ENCODE measurements at regions not wholly inside any gene's neighbourhood (a gene's known extent, or its start where the extent isn't known, plus 50 kb on each side); places are given as distances from the start of the nearest gene placed in this dataset.
A peak's percentile ranks its signal among the peaks of the same experiment; 100 is the strongest.
"Not testable (repeated sequence)": the region's sequence is repeated elsewhere in the genome, so short reads cannot be mapped to it uniquely, and the experiment has no call there.

DNA sequence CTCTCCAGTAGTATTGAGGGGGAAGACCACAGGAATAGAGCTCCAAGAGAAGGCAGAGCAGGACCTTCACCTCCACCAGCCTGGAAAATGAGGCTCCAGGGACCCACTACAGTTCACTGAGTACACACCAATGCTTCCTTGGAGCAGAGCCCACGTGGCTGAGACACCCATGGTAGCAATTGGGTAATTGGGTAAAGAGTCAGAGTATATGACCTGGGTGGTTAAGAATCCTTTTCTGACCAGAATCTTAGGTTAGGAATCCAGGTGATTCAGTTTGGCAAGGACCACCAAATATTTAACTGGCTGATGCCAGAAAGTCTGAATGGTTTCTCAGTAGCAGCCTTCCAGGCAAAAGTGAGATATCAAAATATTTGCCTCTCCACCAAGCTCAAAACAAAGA, 107.7 kb downstream of the MDH1 start:
- DNase-seq = no peak

GRCh38 chr2:63697160-63697559, 108.4 kb downstream of the MDH1 start:
- DNase-seq = no peak

DNA sequence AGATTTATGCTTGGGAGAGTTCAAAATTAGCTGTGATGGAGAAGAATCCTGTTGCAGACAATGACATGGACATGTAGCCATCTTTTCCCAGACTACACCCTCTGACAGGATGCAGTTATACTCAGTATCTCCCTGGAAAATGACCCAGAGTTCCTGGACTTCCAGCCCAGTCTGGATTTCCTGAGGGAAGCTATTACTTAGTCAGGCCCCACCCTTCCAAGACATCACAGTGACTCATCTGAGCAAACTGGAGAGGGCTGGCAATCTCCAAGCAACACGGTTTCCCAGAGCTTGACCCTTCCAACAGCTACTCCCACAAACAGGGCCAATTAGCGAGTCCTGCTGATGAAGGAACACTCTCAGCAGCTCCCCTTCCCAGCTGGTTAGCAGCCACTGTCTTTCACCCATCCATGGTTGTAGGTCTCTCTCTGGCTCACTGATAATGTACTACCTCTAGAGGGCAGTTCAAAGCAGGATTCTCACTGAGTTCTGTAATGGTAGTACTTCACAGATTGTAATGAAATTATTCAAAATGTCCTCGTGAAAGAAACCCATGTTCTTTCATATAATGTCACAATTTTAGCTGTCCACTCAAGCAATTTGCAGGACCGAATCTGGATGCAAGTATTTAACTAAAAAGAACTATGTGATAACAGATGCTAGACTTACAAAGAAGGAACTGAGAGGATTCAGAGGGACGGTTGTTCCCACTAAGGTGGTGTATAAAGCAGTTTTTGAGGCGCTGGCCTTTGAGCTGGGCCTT, 110.2 kb downstream of the MDH1 start:
- peak; percentile 59 to 64 for DNase-seq

DNA sequence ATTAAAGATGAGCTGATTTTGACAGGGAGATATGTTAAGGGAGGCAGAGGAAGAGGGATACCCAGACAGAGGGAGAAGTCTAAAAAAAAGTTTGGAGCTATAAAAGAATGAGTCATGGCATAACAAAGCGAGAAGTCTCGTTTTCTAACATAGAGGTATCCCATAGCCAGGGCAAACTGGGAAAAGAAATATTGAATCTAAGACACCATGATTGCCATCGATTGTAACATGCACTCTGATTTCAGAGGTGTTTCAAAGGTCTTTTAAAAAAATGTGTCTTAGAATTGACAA, 110.7 kb downstream of the MDH1 start:
- no peak for DNase-seq

DNA sequence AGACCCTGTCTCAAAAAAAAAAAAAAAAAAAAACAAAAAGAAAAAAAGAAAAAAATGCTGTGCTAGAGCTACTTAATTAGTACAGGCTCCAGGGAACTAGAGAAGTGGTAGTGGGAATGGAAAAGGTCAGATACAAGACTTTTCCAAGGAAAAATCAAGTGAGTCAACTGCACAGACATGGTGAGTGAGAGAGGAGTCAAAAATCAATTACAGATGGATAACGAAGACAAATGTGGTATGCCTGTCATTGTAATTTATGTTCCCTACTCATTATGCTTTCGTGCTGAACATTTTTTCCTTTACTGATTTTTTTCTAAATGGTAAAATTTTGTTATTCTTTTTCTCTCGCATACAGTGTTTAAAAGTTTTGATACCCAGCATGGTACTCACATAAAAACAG, 111.5 kb downstream of the MDH1 start:
- no peak for DNase-seq

DNA sequence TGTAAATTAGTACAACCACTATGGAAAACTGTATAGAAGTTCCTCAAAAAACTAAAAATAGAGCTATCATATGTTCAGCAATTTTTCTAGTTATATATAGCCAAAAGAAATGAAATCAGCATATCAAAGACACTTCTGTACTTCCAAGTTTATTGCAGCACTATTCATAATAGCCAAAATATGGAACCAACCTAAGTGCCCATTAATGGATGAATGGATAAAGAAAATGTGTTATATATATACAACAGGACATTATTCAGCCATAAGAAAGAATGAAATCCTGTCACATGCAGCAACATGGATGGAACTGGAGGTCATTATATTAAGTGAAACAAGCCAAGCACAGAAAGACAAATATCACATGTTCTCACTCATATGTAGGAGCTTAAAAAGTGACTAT, 112.6 kb downstream of the MDH1 start:
- DNase-seq = no peak

DNA sequence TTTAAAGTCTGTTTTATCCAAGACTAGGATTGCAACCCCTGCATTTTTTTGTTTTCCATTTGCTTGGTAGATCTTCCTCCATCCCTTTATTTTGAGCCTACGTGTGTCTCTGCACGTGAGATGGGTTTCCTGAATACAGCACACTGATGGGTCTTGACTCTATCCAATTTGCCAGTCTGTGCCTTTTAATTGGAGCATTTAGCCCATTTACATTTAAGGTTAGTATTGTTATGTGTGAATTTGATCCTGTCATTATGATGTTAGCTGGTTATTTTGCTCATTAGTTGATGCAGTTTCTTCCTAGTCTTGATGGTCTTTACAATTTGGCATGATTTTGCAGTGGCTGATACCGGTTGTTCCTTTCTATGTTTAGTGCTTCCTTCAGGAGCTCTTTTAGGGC, 117.3 kb downstream of the MDH1 start:
- not testable (repeated sequence) for DNase-seq

DNA sequence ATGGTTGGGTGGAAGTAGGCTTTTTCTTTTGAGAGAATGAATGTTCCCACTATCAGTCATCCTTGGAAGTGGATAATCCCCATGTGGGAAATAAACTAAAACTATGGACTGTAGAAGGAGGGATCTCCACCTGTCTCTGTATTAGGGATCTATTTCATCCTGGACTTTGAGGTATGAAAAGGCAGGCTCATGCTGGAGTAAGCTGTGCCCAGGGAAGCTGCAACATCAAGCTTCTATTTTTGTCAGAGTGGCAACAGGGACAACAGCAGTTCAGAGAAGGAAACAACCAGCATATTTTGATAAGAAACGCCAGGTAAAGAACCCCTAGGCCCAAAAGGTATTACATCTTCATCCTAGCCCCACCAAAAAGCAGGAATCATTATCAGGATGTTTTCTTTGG, 122.0 kb downstream of the MDH1 start:
- no peak for DNase-seq

- no peak for DNase-seq
These were observed 124.0 kb downstream of the MDH1 start for GRCh38 chr2:63712748-63713147.

DNA sequence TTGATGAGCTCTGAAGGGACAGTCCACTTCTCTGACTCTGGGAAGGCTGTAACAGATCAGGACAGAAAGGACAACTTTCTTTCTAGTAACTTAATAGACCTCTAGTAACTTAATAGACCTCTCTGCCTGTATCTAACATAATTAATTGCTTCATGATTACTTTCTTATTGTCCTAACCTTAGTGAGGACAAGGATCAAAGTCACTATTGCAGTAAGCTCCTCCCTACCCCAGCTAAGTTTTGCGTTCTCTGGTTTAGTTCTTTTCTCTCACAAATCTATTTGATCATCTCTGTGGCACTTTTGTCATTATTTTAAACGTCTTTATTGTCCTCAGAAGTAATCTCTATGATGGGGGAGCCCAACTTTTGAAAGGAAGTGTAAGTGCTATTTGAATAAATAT, 125.5 kb upstream of the UGP2 start:
- no peak for DNase-seq

GRCh38 chr2:63719052-63719451, 122.6 kb upstream of the UGP2 start:
- no peak for DNase-seq

GRCh38 chr2:63721082-63721424, 120.6 kb upstream of the UGP2 start:
- no peak for DNase-seq

DNA sequence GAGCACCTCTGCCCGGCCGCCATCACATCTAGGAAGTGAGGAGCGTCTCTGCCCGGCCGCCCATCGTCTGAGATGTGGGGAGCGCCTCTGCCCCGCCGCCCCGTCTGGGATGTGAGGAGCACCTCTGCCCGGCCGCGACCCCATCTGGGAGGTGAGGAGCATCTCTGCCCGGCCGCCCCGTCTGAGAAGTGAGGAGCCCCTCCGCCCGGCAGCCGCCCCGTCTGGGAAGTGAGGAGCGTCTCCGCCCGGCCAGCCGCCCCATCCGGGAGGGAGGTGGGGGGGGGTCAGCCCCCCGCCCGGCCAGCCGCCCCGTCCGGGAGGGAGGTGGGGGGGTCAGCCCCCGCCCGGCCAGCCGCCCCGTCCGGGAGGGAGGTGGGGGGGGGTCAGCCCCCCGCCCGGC, 119.4 kb upstream of the UGP2 start:
- DNase-seq = not testable (repeated sequence)

- DNase-seq = no peak
These were observed 118.0 kb upstream of the UGP2 start for GRCh38 chr2:63723709-63724108.

- not testable (repeated sequence) for DNase-seq
These were observed 116.5 kb upstream of the UGP2 start for GRCh38 chr2:63725212-63725611.

- DNase-seq = no peak
These were observed 112.3 kb upstream of the UGP2 start for GRCh38 chr2:63729362-63729761.

GRCh38 chr2:63729831-63730230, 111.9 kb upstream of the UGP2 start:
- no peak for DNase-seq

GRCh38 chr2:63734510-63734909, 107.2 kb upstream of the UGP2 start:
- peak in 1 of 2 experiments; percentile 2 for DNase-seq

DNA sequence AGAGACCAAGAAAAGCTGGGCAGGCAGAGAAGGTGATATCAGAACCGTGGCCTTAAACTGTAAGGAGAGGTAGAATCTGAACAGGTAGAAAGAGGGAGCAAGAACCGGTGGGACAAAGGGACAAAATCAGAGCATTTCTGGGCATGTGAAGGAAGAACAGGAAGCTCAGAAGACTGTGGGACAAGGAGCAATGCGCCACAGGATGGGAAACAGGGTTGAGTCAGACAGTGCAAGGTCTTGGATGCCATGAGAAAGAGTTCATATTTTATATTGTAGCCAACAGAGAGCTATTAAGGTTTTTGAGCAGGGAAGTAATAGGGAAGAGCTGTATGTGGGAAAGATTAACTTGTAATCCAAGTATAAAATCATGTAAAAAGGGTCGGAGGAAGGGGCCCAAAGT, 106.4 kb upstream of the UGP2 start:
- DNase-seq = no peak

GRCh38 chr2:63735931-63736330, 105.8 kb upstream of the UGP2 start:
- no peak for DNase-seq

DNA sequence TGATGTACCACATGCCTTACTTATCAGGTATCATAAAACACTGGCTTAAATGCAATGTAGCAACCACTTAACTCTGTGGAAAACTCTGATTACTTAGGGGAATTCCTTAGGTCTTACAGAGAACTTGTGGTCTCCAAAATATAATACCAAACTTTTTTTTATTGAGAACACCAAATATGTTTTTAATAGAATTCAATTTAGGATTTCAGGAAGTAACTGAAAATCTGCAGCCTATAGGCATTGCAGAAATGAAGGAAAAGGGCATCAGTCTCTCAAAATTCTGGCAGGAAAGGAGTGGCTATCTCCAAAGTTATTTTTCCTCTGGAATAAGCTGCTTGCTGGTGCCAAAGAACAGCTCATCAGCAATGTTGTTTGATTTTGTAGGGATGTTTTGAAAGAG, 105.3 kb upstream of the UGP2 start:
- DNase-seq = no peak

GRCh38 chr2:63737081-63737751, 104.5 kb upstream of the UGP2 start:
- DNase-seq = no peak

DNA sequence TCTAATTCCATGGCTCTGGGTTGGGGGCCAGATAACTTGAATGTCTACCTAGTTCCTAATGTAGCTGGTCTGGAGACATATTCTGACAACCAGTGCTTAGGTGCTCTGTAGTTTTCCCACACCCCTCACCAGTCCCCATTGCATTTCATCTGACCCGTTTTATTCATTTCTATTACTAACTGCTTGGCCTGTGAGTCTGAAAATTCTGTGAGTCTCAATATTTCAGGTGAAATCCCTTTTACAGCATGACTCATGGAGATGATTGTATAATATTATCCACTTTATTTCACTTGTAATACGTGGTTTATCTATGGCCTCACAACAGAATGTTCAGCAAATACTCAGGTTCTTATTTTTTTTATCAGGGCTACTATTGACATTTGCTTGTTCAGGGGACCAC, 103.7 kb upstream of the UGP2 start:
- no peak for DNase-seq

DNA sequence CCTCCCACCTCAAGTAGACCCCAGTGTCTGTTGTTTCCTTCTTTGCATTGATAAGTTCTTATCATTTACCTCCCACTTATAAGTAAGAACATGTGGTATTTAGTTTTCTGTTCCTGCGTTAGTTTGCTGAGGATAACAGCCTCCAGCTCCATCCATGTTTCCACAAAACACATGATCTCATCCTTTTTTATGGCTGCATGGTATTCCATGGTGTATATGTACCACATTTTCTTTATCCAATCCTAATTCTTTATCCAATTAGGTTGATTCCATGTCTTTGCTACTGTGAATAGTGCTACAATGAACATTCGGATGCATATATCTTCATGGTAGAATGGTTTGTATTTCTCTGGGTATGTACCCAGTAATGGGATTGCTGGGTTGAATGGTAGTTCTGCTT, 102.5 kb upstream of the UGP2 start:
- DNase-seq = not testable (repeated sequence)

- DNase-seq = no peak
These were observed 101.7 kb upstream of the UGP2 start for GRCh38 chr2:63740020-63740419.

All from SHP77 (cell line).